ENCODE measurements at regions not wholly inside any gene's neighbourhood (a gene's known extent, or its start where the extent isn't known, plus 50 kb on each side); places are given as distances from the start of the nearest gene placed in this dataset.
"Not testable (repeated sequence)": the region's sequence is repeated elsewhere in the genome, so short reads cannot be mapped to it uniquely, and the experiment has no call there.

DNA sequence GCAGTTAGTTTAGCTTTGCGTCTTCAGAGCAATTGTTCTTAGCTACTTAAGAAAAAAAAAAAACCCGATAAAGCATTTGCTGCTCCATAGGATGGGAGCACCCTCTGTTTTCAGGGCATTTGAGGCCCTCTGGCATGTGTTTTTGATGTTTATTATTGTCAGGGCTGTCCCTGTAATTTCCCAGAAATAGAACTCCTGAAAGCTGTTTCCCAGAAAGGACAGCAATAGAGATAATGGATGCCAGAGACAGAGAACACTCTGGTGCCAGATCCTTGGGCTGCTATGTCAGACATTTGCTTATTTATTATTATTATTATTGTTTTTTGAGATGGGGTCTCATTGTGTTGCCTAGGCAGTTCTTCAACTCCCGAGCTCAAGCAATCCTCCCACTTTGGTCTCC, 201.3 kb downstream of the ALG10 start:
- no peak for DNase-seq (ENCODE audit: low read depth)

- DNase-seq (ENCODE audit: low read depth) = not testable (repeated sequence)
Measured at GRCh38 chr12:34226044-34226443, 203.7 kb downstream of the ALG10 start.

DNA sequence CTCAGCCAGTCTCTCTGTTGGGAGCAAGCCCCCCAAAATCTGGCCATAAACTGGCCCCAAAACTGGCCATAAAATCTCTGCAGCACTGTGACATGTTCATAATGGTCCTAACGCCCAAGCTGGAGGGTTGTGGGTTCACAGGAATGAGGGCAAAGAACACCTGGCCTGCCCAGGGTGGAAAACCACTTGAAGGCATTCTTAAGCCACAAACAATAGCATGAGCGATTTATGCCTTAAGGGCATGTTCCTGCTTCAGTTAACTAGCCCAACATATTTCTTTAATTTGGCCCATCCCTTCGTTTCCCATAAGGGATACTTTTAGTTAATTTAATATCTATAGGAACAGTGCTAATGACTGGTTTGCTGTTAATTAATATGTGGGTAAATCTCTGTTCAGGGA, 205.8 kb downstream of the ALG10 start:
- DNase-seq (ENCODE audit: low read depth) = not testable (repeated sequence)

- not testable (repeated sequence) for DNase-seq (ENCODE audit: low read depth)
Measured at GRCh38 chr12:34229033-34229432, 206.7 kb downstream of the ALG10 start.

GRCh38 chr12:34233618-34234017, 211.3 kb downstream of the ALG10 start:
- DNase-seq (ENCODE audit: low read depth) = no peak

- DNase-seq (ENCODE audit: low read depth) = no peak
Measured at GRCh38 chr12:34236073-34236472, 213.8 kb downstream of the ALG10 start.

GRCh38 chr12:34244608-34245007, 222.3 kb downstream of the ALG10 start:
- no peak for DNase-seq (ENCODE audit: low read depth)

DNA sequence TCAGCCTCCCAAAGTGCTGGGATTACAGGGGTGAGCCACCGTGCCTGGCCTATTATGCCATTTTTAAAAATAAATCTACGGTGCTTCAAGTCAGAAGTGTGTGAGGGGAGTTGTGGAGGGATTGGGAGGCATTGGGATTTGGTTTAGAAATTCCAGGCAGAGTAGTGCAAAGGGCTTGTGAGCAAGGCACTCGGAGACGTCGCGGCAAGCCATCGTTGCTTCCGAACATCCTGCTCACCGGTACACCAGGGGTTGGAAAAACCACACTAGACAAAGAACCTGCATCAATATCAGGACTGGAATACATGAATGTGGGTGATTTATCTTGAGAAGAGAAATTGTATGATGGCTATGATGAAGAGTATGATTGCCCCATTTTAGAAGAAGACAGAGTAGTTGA, 227.0 kb downstream of the ALG10 start:
- DNase-seq (ENCODE audit: low read depth) = no peak

DNA sequence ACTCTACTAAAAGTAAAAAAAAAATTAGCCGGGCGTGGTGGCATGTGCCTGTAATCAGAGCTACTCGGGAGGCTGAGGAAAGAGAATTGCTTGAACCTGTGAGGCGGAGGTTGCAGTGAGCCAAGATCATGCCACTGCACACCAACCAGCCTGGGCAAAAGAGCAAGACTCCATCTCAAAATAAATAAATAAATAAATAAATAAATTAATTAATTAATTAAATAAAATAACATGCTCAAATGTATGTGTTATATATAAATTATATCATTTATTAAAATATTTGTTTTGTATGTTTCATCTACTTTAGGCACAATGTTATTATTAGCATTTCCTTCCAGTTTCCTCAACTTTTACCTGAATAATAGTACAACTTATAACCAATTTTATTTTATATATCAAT, 229.6 kb downstream of the ALG10 start:
- DNase-seq (ENCODE audit: low read depth) = not testable (repeated sequence)

- DNase-seq (ENCODE audit: low read depth) = no peak
Measured at GRCh38 chr12:34253674-34254073, 231.4 kb downstream of the ALG10 start.

- DNase-seq (ENCODE audit: low read depth) = no peak
Measured at GRCh38 chr12:34257093-34257492, 234.8 kb downstream of the ALG10 start.

- not testable (repeated sequence) for DNase-seq (ENCODE audit: low read depth)
Measured at GRCh38 chr12:34262140-34262539, 239.8 kb downstream of the ALG10 start.

GRCh38 chr12:34264110-34264509, 241.8 kb downstream of the ALG10 start:
- DNase-seq (ENCODE audit: low read depth) = no peak

GRCh38 chr12:34273703-34274102, 251.4 kb downstream of the ALG10 start:
- not testable (repeated sequence) for DNase-seq (ENCODE audit: low read depth)

- no peak for DNase-seq (ENCODE audit: low read depth)
Measured at GRCh38 chr12:34275129-34275528, 252.8 kb downstream of the ALG10 start.

DNA sequence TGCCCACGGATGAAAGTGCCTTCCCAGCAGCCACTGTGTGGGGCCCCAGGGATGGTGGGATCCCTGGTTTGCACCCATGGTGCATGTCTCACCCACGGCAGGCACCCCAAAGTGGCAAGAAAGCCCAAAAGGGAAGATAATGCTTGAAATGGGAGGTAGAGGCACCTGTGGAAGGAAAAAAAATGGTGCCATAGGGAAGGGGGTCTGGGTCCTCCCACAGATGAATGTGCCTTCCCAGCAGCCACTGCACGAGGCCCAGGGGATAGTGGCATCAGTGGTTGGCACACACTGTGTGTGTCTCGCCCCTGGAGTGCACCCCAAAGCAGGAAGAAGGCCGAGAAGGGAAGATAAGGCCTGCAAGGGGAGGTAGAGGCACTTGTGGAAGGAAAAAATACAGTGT, 264.2 kb downstream of the ALG10 start:
- no peak for DNase-seq (ENCODE audit: low read depth)

DNA sequence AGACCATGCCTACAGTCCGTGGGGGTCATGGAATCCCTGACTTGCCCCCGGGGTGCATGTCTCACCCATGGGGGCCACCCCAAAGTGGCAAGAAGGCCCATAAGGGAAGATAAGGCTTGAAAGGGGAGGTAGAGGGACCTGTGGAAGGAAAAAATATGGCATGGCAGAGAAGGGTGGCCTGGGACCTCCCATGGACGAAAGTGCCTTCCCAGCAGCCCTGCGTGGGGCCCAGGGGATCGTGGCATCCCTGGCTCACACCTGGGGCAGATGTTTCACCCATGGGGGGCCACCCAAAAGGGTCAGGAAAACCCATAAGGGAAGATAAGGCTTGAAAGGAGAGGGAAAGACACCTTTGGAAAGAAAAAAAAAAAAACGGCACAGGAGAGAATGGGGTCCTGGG, 264.6 kb downstream of the ALG10 start:
- no peak for DNase-seq (ENCODE audit: low read depth)

DNA sequence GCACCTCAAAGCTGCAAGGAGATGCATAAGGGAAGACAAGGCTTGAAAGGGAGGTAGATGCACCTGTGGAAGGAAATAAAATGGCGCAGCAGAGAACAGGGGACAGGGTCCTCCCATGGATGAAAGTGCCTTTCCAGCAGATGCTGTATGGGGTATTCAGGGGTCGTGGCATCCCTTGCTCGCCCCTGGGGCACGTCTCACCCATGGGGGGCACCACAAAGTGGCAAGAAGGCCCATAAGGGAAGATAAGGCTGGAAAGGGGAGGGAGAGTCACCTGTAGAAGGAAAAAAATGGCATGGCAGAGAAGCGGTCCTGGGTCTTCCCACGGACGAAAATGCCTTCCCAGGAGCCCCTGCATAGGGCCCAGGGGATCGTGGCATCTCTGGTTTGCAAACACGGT, 265.1 kb downstream of the ALG10 start:
- no peak for DNase-seq (ENCODE audit: low read depth)

- no peak for DNase-seq (ENCODE audit: low read depth)
Measured at GRCh38 chr12:34287986-34288962, 266.0 kb downstream of the ALG10 start.

DNA sequence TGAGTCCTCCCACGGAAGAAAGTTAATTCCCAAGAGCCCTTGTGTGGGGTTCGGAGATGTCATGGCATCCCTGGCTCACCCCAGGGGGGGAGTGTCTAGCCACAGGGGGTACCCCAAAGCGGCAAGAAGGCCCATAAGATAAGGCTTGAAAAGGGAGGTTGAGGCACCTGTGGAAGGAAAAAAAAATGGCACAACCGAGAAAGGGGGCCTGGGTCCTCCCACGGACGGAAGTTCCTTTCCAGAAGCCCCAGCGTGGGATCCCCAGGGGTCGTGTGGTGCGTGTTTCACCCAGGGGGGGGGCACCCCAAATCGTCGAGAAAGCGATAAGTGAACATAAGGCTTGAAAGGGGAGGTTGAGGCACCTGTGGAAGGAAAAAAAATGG, 266.7 kb downstream of the ALG10 start:
- DNase-seq (ENCODE audit: low read depth) = no peak

- DNase-seq (ENCODE audit: low read depth) = no peak
Measured at GRCh38 chr12:34289431-34290380, 267.4 kb downstream of the ALG10 start.

- DNase-seq (ENCODE audit: low read depth) = no peak
Measured at GRCh38 chr12:34290381-34290995, 268.2 kb downstream of the ALG10 start.
